Prostate gland (tissue), 2 donors: ENCODE measurements at regions not wholly inside any gene's neighbourhood (a gene's known extent, or its start where the extent isn't known, plus 50 kb on each side); places are given as distances from the start of the nearest gene placed in this dataset.

Experiments used
- CTCF ChIP-seq, 4 experiments: fragments of 200-600 bp in 2 of 4; fragments of 450-650 bp in 2 of 4; sonication (generic) in 2 of 4; IDR thresholded peaks; 1 replicate in 3 of 4; 2 replicates in 1 of 4; pipeline ENCODE4 v1.5.1; 2016 to 2019; ENCODE audit warnings: antibody characterized with exemption in 4 of 4, mild to moderate bottlenecking in 2 of 4, moderate library complexity in 2 of 4
- POLR2AphosphoS5 ChIP-seq: sonication (generic); formaldehyde crosslinking; IDR thresholded peaks from one replicate; pipeline ENCODE4 v1.6.1; 2017; ENCODE audit warnings: antibody characterized with exemption

GRCh38 chr6:40708049-40708448 lies 120.9 kb upstream of the LRFN2 start:
- TF ChIP-seq CTCF (IDR thresholded peaks at IDR 0.05) = no peak
- no peak for TF ChIP-seq POLR2AphosphoS5
